Naive thymus-derived CD8-positive, alpha-beta T cell (primary cell): ENCODE measurements at regions not wholly inside any gene's neighbourhood (a gene's known extent, or its start where the extent isn't known, plus 50 kb on each side); places are given as distances from the start of the nearest gene placed in this dataset.
"Not testable (repeated sequence)": the region's sequence is repeated elsewhere in the genome, so short reads cannot be mapped to it uniquely, and the experiment has no call there.

Experiments used
- ATAC-seq, 2 donors: fragments of 150-1000 bp; cut with Tn5 transposase in 1 of 2; sonication (Bioruptor Pico), chemical (Tn5 transposase) in 1 of 2; 1 replicate in 1 of 2; 2 replicates in 1 of 2; pipeline ENCODE4 v1.10.0; 2021; ENCODE audit warnings: mild to moderate bottlenecking in 2 of 2, moderate library complexity in 2 of 2
- POLR2A ChIA-PET: fragments of 350-600 bp; sonication (Branson Sonifier 250); formaldehyde crosslinking; loops from one replicate; lab custom pipeline; 2021; ENCODE audit warnings: antibody characterized with exemption; lab: Charles Lee
- DNase-seq, 10 donors: peaks; one replicate each; pipeline versions ENCODE4 v3.0.0 to v3.0.0-alpha.2; 2020 to 2022
- H3K27ac Mint-ChIP-seq, 10 donors: one replicate each; pipeline ENCODE4 v1.8.0; 2020 to 2022; ENCODE audit warnings: mild to moderate bottlenecking in 10 of 10, mixed read lengths in 10 of 10, moderate library complexity in 4 of 10, inconsistent platforms in 1 of 10
- H3K27me3 Mint-ChIP-seq, 5 donors: one replicate each; pipeline ENCODE4 v1.8.0; 2021 to 2022; ENCODE audit warnings: mixed read lengths in 5 of 5
- H3K36me3 Mint-ChIP-seq, 3 donors: one replicate each; pipeline ENCODE4 v1.8.0; 2020 to 2022; ENCODE audit warnings: mixed read lengths in 3 of 3, mild to moderate bottlenecking in 2 of 3, inconsistent platforms in 1 of 3
- H3K4me1 Mint-ChIP-seq, 4 donors: one replicate each; pipeline ENCODE4 v1.8.0; 2021 to 2022; ENCODE audit warnings: mixed read lengths in 4 of 4
- H3K4me3 Mint-ChIP-seq, 10 donors: one replicate each; pipeline ENCODE4 v1.8.0; 2020 to 2022; ENCODE audit warnings: mild to moderate bottlenecking in 10 of 10, mixed read lengths in 10 of 10, moderate library complexity in 6 of 10, inconsistent platforms in 1 of 10
- H3K9me3 Mint-ChIP-seq, 9 donors: one replicate each; pipeline ENCODE4 v1.8.0; 2020 to 2022; ENCODE audit warnings: mixed read lengths in 9 of 9, mild to moderate bottlenecking in 3 of 9, inconsistent platforms in 1 of 9, moderate library complexity in 1 of 9

DNA sequence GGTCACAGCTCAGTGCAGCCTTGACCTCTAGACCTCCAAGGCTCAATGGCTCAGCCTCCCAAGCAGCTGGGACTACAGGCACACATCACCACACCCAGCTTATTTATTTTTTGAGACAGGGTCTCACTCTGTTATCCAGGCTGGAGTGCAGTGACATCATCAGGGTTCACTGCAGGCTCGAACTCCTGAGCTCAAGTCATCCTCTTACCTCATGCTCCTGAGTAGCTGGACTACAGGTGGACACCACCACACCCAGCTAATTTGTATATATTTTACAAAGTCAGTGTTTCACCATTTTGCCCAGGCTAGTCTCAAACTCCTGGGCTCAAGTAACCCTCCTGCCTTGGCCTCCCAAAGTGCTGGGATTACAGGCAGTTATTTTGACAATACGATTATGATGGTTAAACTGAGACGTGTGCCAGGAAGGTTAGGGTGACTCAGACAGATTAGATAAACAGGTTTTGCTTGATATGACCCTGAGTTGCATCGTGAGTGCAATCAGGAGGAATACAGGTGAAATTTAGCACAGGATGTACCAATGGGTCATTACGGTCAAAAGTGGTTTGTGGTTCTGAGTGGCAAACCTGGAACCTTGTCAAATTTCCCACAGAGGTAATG is 116.9 kb downstream of the PPIAL4G start:
- POLR2A ChIA-PET: not testable (repeated sequence)

DNA sequence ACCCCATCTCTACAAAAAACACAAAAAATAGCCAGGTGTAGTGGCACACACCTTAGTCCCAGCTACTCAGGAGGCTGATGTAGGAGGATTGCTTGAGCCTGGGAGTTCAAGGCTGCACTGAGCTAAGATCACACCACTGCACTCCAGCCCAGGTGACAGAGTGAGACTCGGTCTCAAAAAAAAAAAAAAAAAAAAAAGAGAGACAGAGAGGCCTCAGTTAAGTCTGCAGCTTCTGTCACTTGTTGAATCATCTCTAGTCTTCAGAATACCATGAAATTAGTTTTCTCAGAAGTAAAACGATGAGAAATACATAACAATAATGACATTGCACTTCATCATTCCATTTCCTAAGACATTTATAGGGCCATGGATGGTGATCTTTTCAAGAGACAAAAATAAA is 118.0 kb downstream of the PPIAL4G start:
- H3K4me3 Mint-ChIP-seq: not testable (repeated sequence)

More for the DNA sequence above, 116.9 kb downstream of the PPIAL4G start:
- not testable (repeated sequence) for ATAC-seq, H3K27me3 Mint-ChIP-seq, H3K36me3 Mint-ChIP-seq, H3K4me3 Mint-ChIP-seq, DNase-seq, H3K9me3 Mint-ChIP-seq, H3K27ac Mint-ChIP-seq
- peaks cover 18 to 43% (median 42%) of the 10 kb centered on the region in 4 donors for H3K4me1 Mint-ChIP-seq

DNA sequence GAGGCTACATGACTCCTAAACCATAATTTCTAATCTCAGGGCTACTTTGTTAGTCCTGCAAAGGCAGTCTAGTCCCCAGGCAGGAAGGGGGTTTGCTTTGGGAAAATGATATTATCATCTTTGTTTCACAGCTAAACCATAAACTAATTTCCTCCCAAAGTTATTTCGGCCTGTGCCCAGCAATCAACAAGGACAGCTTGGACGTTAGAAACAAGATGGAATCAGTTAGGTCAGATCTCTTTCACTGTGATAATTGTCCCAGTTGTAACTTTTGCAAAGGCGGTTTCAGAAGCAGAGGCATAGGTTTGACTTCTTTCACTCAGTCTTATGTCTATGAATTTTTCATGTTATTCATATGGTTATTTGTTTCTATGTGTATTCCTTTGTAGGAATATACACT is 119.1 kb downstream of the PPIAL4G start:
- not testable (repeated sequence) for DNase-seq, H3K9me3 Mint-ChIP-seq, ATAC-seq, H3K36me3 Mint-ChIP-seq
- Mint-ChIP-seq H3K4me3 (peak overlapping the region in 3 of 10 donors; percentile 15 to 94 (median 23)), H3K27ac (peak overlapping the region in 5 of 10 donors; percentile 8 to 48 (median 24)), H3K27me3 (peaks cover 0 to 12% (median 0%) of the 10 kb centered on the region in 5 donors), H3K4me1 (peaks cover 17 to 34% (median 27%) of the 10 kb centered on the region in 4 donors)
- POLR2A ChIA-PET: interaction anchor here (0.9 kb wide), 1 partner anchor 9 kb away, joined by 3 read pairs; no protein-coding TSS in a partner anchor

More for the DNA sequence above, 118.0 kb downstream of the PPIAL4G start:
- H3K27me3 Mint-ChIP-seq, DNase-seq, H3K36me3 Mint-ChIP-seq, POLR2A ChIA-PET, H3K27ac Mint-ChIP-seq, H3K9me3 Mint-ChIP-seq, ATAC-seq: not testable (repeated sequence)
- peaks cover 17 to 34% (median 33%) of the 10 kb centered on the region in 4 donors for H3K4me1 Mint-ChIP-seq

DNA sequence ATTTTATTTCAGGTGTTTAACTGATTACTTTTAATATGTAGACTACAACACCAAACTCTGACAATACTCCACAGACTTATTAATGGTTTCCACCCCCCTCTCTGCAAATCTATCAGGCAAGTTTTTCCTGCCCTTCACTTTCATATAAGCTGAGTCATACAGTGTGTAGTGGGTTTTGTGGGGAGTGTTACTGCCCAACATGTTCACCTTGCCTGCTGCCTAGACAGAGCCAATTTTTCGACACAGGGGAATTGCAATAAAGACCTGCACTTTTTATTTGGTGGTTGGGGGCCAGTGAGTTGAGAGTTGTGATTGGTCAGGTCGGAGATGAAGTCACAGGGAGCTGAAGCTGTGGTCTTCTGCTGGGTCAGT is 119.7 kb downstream of the PPIAL4G start:
- Mint-ChIP-seq H3K4me1 (peaks cover 17 to 34% (median 27%) of the 10 kb centered on the region in 4 donors), H3K9me3 (no peaks in the 10 kb centered on the region), H3K4me3 (peak overlapping the region in 9 of 10 donors; percentile 82 to 94 (median 92)), H3K27ac (peak overlapping the region in 7 of 10 donors; percentile 8 to 92 (median 57)), H3K36me3 (no peaks in the 10 kb centered on the region), H3K27me3 (peaks cover 0 to 12% (median 2%) of the 10 kb centered on the region in 5 donors)
- ATAC-seq (no peak), DNase-seq (no peak)
- POLR2A ChIA-PET: interaction anchor here (0.9 kb wide), 1 partner anchor 10 kb away, joined by 3 read pairs; no protein-coding TSS in a partner anchor

DNA sequence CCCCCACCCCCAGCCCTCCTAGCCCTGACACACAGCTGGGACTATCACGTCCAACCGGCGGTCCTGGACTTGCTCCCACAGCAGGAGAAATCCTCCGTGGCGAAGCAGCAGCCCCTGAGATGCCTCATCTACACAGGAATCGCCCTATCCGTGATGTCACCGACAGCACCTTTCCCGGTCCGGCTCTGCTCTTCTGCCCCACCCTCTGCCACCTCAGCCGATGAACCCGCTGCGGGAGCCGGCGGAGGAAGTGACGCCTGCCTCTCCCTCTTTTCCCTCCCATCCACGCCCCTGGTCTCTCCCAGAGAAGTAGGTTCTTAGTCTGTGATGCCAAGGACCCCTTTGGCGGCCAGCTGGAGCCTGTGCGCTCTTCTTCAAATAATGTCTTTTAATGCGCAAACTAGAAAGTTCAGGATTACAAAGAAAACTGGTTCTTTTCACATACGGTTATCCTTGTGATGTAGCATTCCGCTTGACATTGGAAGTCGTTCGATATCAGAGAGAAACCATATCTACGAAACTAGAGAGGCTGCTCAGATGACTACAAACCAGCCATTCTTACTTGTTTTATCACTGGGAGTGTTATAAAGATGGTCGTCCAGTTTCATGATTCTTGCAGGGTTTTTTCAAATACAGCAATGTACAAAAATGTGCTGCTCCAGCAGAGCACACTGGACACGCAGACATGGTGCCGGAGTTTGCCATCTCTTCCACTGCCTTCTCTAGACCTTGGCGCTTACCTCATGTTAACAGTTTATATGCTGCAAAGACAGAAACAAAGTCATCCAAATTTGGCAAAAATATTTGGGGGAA is 120.3 kb downstream of the PPIAL4G start:
- peaks cover 17 to 34% (median 27%) of the 10 kb centered on the region in 4 donors for H3K4me1 Mint-ChIP-seq
- H3K36me3 Mint-ChIP-seq: no peaks in the 10 kb centered on the region
- ATAC-seq: peak; percentile 62 to 65
- H3K27ac Mint-ChIP-seq: peak overlapping the region; percentile 4 to 92 (median 82)
- peak overlapping the region; percentile 82 to 94 (median 92) for H3K4me3 Mint-ChIP-seq
- no peaks in the 10 kb centered on the region for H3K9me3 Mint-ChIP-seq
- POLR2A ChIA-PET: no interaction called here
- peaks cover 0 to 17% (median 4%) of the 10 kb centered on the region in 5 donors for H3K27me3 Mint-ChIP-seq
- peak in 4 of 10 donors; percentile 11 to 30 (median 22) for DNase-seq

DNA sequence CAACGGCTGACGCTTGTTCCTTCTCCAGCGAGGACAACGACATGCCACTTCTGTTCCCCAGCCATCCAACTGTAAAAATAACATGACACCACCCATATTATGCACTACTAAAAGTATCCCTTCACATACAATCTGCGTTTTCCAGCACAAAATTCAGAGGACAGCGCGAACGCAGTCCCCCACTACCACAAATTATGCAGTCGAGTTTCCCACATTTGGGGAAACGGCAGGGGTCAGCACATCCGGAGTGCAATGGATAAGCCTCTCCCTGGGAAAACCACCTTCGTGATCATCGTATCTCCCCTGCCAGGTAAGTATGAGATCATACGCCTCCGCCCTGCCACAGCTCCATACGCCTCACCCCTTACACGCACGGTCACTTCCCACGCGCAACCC is 120.9 kb downstream of the PPIAL4G start:
- Mint-ChIP-seq H3K36me3 (no peaks in the 10 kb centered on the region), H3K4me1 (peaks cover 17 to 34% (median 27%) of the 10 kb centered on the region in 4 donors), H3K9me3 (no peaks in the 10 kb centered on the region), H3K27ac (peak overlapping the region; percentile 5 to 93 (median 82)), H3K27me3 (peaks cover 0 to 17% (median 4%) of the 10 kb centered on the region in 5 donors), H3K4me3 (peak overlapping the region; percentile 82 to 94 (median 92))
- POLR2A ChIA-PET: no interaction called here
- DNase-seq (peak in 1 of 10 donors; percentile 4), ATAC-seq (peak; percentile 64 to 67)

DNA sequence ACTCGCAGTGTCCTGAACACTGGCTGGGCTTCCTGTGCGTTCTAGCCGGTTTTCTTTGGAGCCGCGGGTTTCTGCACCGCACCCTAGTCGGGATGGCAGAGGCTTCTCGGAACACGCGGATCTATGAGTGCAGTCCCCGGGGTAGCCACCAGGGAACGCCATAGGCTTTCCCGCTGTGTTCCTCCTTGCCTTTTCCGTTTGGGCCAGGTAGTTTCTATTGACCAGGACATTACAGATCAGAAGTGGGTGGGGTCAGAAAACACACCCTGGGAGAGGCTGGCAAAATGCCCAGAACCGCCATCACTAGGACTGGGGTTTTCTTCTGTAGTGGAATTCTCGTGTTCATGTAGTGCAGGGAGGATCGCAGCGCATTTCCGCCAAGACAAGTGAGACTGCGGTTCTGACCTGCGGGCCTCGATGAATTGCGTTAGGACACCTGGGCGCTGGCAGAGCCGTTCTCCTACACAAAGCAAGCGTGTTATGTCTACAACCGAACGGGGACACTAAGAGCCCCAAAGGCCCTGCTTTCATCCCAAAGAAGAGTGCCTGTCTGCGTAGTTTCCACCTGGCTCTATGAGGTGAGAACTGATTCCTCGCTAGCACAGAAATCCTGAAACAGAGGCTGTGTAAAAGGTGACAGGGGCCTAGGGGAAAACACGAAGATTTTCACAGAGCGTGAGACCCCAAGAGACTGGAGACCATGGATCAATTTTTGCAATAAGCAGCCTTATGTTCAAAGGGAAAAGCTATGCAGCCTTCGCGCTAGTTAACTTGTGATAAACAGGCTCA is 121.5 kb downstream of the PPIAL4G start:
- Mint-ChIP-seq H3K27me3 (peaks cover 0 to 17% (median 4%) of the 10 kb centered on the region in 5 donors), H3K4me1 (peaks cover 17 to 34% (median 27%) of the 10 kb centered on the region in 4 donors), H3K4me3 (peak overlapping the region; percentile 82 to 94 (median 92)), H3K27ac (peak overlapping the region; percentile 69 to 93 (median 83))
- H3K36me3 Mint-ChIP-seq, H3K9me3 Mint-ChIP-seq, POLR2A ChIA-PET: not testable (repeated sequence)
- peak; percentile 34 to 74 for ATAC-seq
- peak; percentile 11 to 69 (median 51) for DNase-seq

DNA sequence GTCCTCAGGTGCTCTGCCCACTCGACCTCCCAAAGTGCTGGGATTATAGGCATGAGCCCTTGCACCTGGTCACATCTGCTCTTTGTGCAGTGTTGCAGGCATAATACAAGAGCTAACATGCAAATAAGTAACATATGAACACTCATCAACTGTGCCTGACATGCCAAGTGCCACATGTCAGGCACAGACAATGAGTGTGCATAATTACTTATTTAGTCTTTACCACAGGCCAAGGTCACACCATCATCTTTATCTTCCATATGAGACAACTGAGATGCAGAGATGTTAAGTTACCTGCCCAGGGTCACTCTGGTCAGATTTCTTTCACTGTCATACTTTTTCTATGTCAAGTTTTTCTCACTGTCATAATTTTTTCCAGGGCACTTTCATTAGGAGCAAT is 126.1 kb downstream of the PPIAL4G start:
- H3K4me3 Mint-ChIP-seq: no peak overlapping the region
- H3K36me3 Mint-ChIP-seq: no peaks in the 10 kb centered on the region
- peaks cover 0 to 45% (median 17%) of the 10 kb centered on the region in 5 donors for H3K27me3 Mint-ChIP-seq
- no peak for DNase-seq
- no peaks in the 10 kb centered on the region for H3K9me3 Mint-ChIP-seq
- H3K4me1 Mint-ChIP-seq: peaks cover 10 to 33% (median 21%) of the 10 kb centered on the region in 4 donors
- POLR2A ChIA-PET: no interaction called here
- H3K27ac Mint-ChIP-seq: no peak overlapping the region
- no peak for ATAC-seq

DNA sequence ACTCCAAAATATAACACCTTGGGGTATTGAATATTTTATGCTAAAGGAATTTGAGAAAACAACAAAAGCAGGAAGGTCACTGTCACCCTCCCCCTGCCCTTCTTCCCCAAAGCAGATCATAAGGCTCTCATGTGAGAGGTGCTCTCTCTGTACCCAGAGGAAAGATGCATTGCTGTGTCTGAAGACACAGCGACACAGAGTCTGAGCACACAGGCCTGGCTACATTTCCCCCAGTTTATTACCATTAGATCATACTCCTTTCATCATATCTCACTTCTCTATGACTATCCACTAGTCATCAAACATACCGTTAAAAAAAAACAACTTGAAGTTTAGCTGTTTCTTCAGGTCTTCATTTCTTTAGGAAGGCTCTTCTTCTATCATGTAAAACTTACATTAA is 127.1 kb downstream of the PPIAL4G start:
- H3K27me3 Mint-ChIP-seq: peaks cover 0 to 56% (median 22%) of the 10 kb centered on the region in 5 donors
- POLR2A ChIA-PET: no interaction called here
- H3K36me3 Mint-ChIP-seq: no peaks in the 10 kb centered on the region
- no peaks in the 10 kb centered on the region for H3K9me3 Mint-ChIP-seq
- H3K27ac Mint-ChIP-seq: no peak overlapping the region
- DNase-seq (no peak), ATAC-seq (no peak)
- H3K4me3 Mint-ChIP-seq: no peak overlapping the region
- H3K4me1 Mint-ChIP-seq: peaks cover 6 to 23% (median 12%) of the 10 kb centered on the region in 4 donors

DNA sequence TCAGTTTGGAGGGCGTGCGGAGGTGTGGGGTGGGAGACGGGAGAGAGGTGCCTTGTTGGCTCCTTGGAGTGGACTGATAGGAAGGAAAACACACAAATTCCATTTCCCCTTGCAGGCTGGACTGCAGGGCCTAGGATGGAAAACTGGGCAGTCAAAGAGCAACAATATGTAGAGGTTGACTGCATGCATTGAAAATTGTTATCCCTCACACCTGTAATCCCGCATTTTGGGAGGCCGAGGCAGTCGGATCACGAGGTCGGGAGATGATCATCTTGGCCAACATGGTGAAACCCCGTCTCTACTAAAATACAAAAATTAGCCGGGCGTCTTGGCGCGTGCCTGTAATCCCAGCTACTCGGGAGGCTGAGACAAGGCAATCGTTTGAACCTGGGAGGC is 128.2 kb downstream of the PPIAL4G start:
- no peak for ATAC-seq
- Mint-ChIP-seq H3K36me3 (no peaks in the 10 kb centered on the region), H3K27ac (peak overlapping the region in 1 of 10 donors; percentile 19), H3K27me3 (peaks cover 4 to 66% (median 28%) of the 10 kb centered on the region in 5 donors), H3K9me3 (no peaks in the 10 kb centered on the region), H3K4me1 (peaks cover 6 to 23% (median 12%) of the 10 kb centered on the region in 4 donors), H3K4me3 (peak overlapping the region in 2 of 10 donors; percentile 34 to 77)
- POLR2A ChIA-PET: interaction anchor here (1.1 to 1.3 kb wide), 2 partner anchors 20 to 36 kb away, joined by 3 to 5 read pairs; no protein-coding TSS in a partner anchor
- DNase-seq: no peak

DNA sequence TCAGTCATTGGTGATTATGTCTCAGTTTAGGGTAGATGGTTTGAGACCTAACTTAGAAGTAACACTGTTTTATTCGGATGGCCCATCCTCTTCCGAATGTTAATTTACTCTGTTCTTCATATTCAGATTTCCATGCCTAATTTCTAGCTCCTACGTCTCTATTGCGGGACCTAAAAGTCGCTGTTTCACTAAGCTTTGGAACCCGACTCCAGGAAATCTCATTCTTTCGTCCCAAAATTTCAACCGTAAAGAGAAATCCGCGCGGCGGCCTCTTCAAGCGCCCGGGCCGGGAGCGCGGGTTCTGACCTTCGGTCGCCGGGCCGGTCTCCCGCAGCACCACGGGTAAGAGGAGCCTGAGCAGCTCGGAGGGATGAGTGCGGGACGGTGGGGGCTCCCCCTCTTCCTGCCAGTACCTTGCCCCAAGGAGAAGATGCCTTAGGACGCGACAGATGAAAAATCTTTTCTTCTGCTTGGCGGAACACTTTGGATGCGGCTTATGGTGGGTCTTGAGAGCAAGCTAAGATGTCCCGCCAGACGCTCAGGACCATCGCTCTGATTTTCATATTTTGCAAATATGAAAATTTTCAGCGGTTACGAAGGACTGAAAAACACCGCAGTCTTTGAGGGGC is 128.7 kb downstream of the PPIAL4G start:
- peak overlapping the region in 1 of 10 donors; percentile 19 for H3K27ac Mint-ChIP-seq
- POLR2A ChIA-PET: interaction anchor here (1.1 to 1.3 kb wide), 2 partner anchors 20 to 36 kb away, joined by 3 to 5 read pairs; no protein-coding TSS in a partner anchor
- DNase-seq (no peak), ATAC-seq (peak in 1 of 2 donors; percentile 39)
- H3K36me3 Mint-ChIP-seq: no peaks in the 10 kb centered on the region
- H3K4me3 Mint-ChIP-seq: peak overlapping the region in 6 of 10 donors; percentile 16 to 77 (median 36)
- peaks cover 4 to 72% (median 30%) of the 10 kb centered on the region in 5 donors for H3K27me3 Mint-ChIP-seq
- peaks cover 6 to 23% (median 12%) of the 10 kb centered on the region in 4 donors for H3K4me1 Mint-ChIP-seq
- H3K9me3 Mint-ChIP-seq: no peaks in the 10 kb centered on the region
